HG03064 (cell line): ENCODE measurements at regions not wholly inside any gene's neighbourhood (a gene's known extent, or its start where the extent isn't known, plus 50 kb on each side); places are given as distances from the start of the nearest gene placed in this dataset.
"Not testable (repeated sequence)": the region's sequence is repeated elsewhere in the genome, so short reads cannot be mapped to it uniquely, and the experiment has no call there.

ENCODE experiments used
- ATAC-seq: cut with Tn5 transposase; IDR thresholded peaks from one replicate; pipeline ENCODE4 v1.9.1; 2021; ENCODE audit warnings: low read depth; ENCODE audit not compliant: unreplicated experiment

GRCh38 chr5:99035942-99036341, 107.1 kb upstream of the CHD1 start:
- ATAC-seq, result no peak

GRCh38 chr5:99034336-99034735, 105.5 kb upstream of the CHD1 start:
- ATAC-seq, result no peak

GRCh38 chr5:99033014-99033900, 104.5 kb upstream of the CHD1 start:
- no peak for ATAC-seq

GRCh38 chr5:99032234-99033013, 103.6 kb upstream of the CHD1 start:
- no peak for ATAC-seq

- ATAC-seq, result no peak
Measured at GRCh38 chr5:99030906-99031440, 102.2 kb upstream of the CHD1 start.

GRCh38 chr5:99029172-99029571, 100.4 kb upstream of the CHD1 start:
- ATAC-seq, result no peak

GRCh38 chr5:99028170-99028569, 99.4 kb upstream of the CHD1 start:
- ATAC-seq, result not testable (repeated sequence)

- ATAC-seq, result no peak
Measured at GRCh38 chr5:99025298-99026045, 96.7 kb upstream of the CHD1 start.

GRCh38 chr5:99023330-99023729, 94.5 kb upstream of the CHD1 start:
- no peak for ATAC-seq

GRCh38 chr5:99022250-99022649, 93.4 kb upstream of the CHD1 start:
- ATAC-seq, result no peak

GRCh38 chr5:99020698-99021048, 91.9 kb upstream of the CHD1 start:
- ATAC-seq, result no peak

- no peak for ATAC-seq
Measured at GRCh38 chr5:99019812-99020697, 91.2 kb upstream of the CHD1 start.

GRCh38 chr5:99019254-99019653, 90.4 kb upstream of the CHD1 start:
- no peak for ATAC-seq

GRCh38 chr5:99010294-99010693, 81.5 kb upstream of the CHD1 start:
- ATAC-seq, result no peak

GRCh38 chr5:99008009-99008408, 79.2 kb upstream of the CHD1 start:
- not testable (repeated sequence) for ATAC-seq

GRCh38 chr5:99005506-99005905, 76.7 kb upstream of the CHD1 start:
- ATAC-seq, result peak; percentile 27

- ATAC-seq, result peak; percentile 97
Measured at GRCh38 chr5:99004960-99005359, 76.2 kb upstream of the CHD1 start.

GRCh38 chr5:99000876-99001275, 72.1 kb upstream of the CHD1 start:
- no peak for ATAC-seq

GRCh38 chr5:99000221-99000620, 71.4 kb upstream of the CHD1 start:
- no peak for ATAC-seq

- ATAC-seq, result no peak
Measured at GRCh38 chr5:98999631-99000030, 70.8 kb upstream of the CHD1 start.
